Fibroblast of pulmonary artery (primary cell): ENCODE measurements at regions not wholly inside any gene's neighbourhood (a gene's known extent, or its start where the extent isn't known, plus 50 kb on each side); places are given as distances from the start of the nearest gene placed in this dataset.

Source experiments
- DNase-seq: peaks from one replicate; pipeline ENCODE4 v3.0.0-alpha.2; 2010; ENCODE audit warnings: low read depth
- H3K4me3 ChIP-seq: replicated peaks from 2 replicates; pipeline ENCODE4 v1.5.1; 2011; ENCODE audit warnings: low read depth, mild to moderate bottlenecking, control low read depth, low read length, moderate library complexity
- TF ChIP-seq, protein P1 (sequence below): IDR thresholded peaks from 2 replicates; pipeline ENCODE4 v1.5.1; 2011; ENCODE audit warnings: mild to moderate bottlenecking, control low read depth, low read length, inconsistent platforms; ENCODE audit errors: missing control alignments

DNA sequence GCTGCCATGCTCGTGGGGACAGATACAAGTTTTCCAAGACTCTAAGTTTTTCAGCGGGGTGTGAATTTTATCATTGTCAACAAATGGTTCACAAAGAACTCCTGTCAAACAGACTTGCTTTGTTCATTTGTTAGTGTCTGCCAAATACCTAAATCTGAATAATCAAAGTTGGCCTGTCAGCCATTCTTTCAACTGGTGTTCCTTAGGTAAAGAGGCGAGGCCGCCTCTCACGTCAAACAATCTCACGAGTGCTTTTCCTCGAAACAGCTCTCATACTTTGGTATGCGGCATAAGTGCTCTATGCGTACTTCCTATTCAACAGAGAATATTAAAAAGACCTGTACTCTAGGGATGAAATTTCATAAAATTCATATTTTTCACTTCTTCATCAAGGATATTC lies 51.4 kb upstream of the KANK4 start:
- DNase-seq = no peak
- H3K4me3 ChIP-seq = no peak overlapping the region
- TF ChIP-seq, protein P1, sequence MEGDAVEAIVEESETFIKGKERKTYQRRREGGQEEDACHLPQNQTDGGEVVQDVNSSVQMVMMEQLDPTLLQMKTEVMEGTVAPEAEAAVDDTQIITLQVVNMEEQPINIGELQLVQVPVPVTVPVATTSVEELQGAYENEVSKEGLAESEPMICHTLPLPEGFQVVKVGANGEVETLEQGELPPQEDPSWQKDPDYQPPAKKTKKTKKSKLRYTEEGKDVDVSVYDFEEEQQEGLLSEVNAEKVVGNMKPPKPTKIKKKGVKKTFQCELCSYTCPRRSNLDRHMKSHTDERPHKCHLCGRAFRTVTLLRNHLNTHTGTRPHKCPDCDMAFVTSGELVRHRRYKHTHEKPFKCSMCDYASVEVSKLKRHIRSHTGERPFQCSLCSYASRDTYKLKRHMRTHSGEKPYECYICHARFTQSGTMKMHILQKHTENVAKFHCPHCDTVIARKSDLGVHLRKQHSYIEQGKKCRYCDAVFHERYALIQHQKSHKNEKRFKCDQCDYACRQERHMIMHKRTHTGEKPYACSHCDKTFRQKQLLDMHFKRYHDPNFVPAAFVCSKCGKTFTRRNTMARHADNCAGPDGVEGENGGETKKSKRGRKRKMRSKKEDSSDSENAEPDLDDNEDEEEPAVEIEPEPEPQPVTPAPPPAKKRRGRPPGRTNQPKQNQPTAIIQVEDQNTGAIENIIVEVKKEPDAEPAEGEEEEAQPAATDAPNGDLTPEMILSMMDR = no peak

DNA sequence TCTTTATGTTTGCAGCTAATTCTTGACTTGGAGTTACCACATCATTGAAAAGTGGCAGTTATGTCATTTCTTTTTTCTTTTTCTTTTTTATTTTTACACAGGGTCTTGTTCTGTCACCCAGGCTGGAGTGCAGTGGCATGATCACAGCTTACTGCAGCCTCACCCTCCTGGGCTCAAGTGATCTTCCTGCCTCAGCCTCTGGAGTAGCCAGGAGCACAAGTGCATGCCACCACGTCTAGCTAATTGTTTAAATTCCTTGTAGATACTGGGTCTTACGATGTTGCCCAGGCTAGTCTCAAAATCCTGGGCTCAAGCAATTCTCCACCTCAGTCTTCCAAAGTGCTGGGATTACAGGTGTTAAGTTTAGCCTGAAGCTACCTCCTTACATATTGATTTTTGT lies 52.1 kb upstream of the KANK4 start:
- TF ChIP-seq, protein P1 = no peak
- no peak overlapping the region for H3K4me3 ChIP-seq
- no peak for DNase-seq

DNA sequence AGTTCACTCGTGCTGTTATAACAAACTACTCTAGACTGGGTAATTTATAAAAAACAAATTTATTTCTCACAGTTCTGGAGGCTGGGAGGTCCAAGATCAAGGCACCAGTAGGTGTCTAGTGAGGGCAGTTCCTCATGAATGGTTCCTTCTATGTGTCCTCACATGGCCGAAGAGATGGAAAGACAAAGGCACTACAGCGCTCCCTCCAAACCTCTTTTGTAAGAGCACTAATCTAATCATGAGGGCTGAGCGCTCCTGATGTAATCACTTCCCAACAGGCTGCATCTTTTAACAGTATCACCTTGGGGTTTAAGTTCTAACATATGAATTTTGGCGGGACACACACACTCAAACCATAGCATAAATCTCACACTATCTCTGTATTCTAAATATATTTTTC lies 54.0 kb upstream of the KANK4 start:
- DNase-seq = no peak
- no peak overlapping the region for H3K4me3 ChIP-seq
- TF ChIP-seq, protein P1 = no peak

DNA sequence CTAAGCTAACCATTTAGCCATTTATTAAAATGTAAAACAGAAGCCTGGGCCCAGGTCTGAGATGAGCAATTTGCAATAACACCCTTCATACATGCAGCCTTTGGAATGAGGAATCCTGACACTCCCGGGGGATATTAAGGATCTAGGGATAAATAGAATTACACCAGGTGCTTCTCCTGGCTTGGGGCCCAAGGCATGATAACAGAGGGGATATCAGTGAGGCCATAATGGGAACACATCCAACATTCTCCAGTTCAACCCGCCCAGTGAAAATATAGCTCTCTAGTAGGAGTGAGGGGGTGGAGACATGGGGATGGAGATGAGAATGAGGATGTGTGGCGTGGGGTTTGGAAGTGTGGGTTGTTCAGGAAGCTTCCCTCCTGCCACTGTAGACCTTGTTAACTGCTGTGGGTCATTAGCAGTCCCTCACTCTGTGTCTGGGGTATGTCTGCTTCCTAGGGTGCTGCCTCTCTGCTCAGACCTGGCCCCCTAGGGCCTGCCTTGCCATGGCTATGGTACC lies 57.9 kb upstream of the KANK4 start:
- H3K4me3 ChIP-seq = no peak overlapping the region
- no peak for DNase-seq
- TF ChIP-seq, protein P1 = no peak

DNA sequence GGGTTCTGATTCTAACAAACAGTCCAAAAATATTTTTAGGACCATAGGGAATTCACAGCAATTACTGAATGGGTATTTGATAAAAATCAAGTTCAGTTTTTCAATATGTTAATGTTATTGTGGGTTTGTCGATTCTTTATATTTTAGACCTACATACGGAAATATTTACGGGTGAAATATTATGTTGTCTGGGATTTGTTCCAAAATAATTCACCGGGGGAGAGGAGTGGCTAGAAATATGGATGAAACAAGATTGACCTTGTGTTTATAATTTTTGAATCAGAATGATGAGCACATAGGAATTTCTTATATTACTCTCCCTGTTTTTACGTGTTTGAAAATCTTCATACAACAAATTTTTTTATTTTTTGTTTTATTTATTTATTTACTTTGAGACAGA lies 56.7 kb upstream of the USP1 start:
- TF ChIP-seq, protein P1 = no peak
- H3K4me3 ChIP-seq = no peak overlapping the region
- no peak for DNase-seq

DNA sequence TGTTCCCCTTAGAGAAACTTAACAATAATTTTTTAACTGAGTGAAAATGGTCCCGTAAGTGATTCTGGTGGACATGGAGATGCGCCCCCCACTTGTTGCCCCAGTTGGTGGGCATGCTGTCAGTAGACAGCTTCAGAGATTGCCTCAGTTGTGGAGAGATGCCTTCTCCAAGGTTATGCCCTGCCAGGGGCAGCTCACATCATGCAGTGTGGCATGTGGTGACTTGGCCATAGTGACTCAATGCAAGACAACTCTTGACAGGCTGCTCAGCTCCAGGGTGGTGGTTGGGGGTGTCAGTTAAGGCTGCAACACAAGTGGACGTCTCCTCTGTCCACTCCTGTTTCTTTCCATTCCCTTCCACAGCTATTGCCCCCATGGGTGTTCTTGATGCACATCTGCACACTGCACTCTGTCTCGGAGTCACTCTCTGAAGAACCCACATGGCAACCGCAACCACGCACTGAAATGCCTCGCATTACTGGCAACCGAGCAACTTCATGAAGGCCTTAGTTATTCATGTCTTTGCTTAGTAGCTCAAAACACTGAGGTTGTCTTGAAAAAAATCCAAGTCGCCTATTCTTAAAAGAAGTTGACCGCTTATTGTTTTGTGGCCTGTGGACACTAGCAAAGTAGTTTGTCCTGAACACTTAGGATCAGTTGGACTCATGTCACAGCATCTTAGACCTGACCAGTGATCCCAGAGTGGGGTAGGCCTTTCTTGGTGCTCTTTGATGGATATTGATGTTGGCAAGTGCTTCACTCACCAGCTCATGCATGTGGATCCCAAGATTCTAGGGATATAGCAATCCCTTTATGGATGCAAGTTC lies 54.8 kb upstream of the USP1 start:
- TF ChIP-seq, protein P1 = no peak
- no peak for DNase-seq

DNA sequence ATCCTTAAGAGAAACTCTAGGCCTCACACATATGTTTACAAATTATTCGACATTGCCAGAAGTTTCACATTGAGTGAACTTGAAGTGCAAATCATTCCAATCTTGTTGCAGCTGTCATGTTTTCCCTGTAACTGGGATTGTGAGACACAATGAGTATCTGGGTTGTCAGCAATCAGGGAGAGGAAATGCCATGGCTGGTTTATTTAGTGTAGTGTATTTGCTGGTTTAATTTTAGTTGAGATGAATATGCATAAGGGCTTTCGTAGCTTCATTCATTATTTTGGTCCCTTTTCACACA lies 54.2 kb upstream of the USP1 start:
- no peak for DNase-seq
- TF ChIP-seq, protein P1 = no peak

More for the DNA sequence above, 54.8 kb upstream of the USP1 start:
- no peak overlapping the region for H3K4me3 ChIP-seq

More for the DNA sequence above, 54.2 kb upstream of the USP1 start:
- no peak overlapping the region for H3K4me3 ChIP-seq
